WTC11 (cell line): ENCODE measurements at regions not wholly inside any gene's neighbourhood (a gene's known extent, or its start where the extent isn't known, plus 50 kb on each side); places are given as distances from the start of the nearest gene placed in this dataset.

Experiments
- ATAC-seq: fragments of 200-7000 bp; cut with Tn5 transposase; 2 replicates; pipeline ENCODE4 v1.10.0; 2021; ENCODE audit warnings: mild to moderate bottlenecking, moderate library complexity
- CTCF ChIA-PET: fragments of 300-600 bp; sonication (Branson Sonifier 250); formaldehyde crosslinking; loops from one replicate; lab custom pipeline; 2021; ENCODE audit warnings: antibody characterized with exemption; lab: Charles Lee
- POLR2A ChIA-PET: fragments of 350-600 bp; sonication (Branson Sonifier 250); formaldehyde crosslinking; loops from one replicate; lab custom pipeline; 2021; ENCODE audit warnings: antibody characterized with exemption; lab: Charles Lee
- DNase-seq: peaks from one replicate; pipeline ENCODE4 v3.0.0; 2021; ENCODE audit warnings: low spot score
- H3K27ac Mint-ChIP-seq: 2 replicates; pipeline ENCODE4 v1.8.0; 2021; ENCODE audit warnings: mixed read lengths
- H3K27me3 Mint-ChIP-seq: 2 replicates; pipeline ENCODE4 v1.8.0; 2021; ENCODE audit warnings: low read depth, mild to moderate bottlenecking, moderate library complexity, mixed read lengths
- H3K36me3 Mint-ChIP-seq: 2 replicates; pipeline ENCODE4 v1.8.0; 2021; ENCODE audit warnings: mixed read lengths
- H3K4me1 Mint-ChIP-seq: 2 replicates; pipeline ENCODE4 v1.8.0; 2022; ENCODE audit warnings: mixed read lengths
- H3K4me3 Mint-ChIP-seq: 2 replicates; pipeline ENCODE4 v1.8.0; 2021; ENCODE audit warnings: mild to moderate bottlenecking, moderate library complexity, mixed read lengths
- H3K9me3 Mint-ChIP-seq: 2 replicates; pipeline ENCODE4 v1.8.0; 2021; ENCODE audit warnings: mixed read lengths
- ATF1 ChIP-seq: sonication (generic); formaldehyde crosslinking; IDR thresholded peaks from 2 replicates; pipeline ENCODE4 v1.8.1; 2023; ENCODE audit warnings: mild to moderate bottlenecking, moderate library complexity, missing genetic modification reagents
- CREM ChIP-seq: sonication (generic); formaldehyde crosslinking; IDR thresholded peaks from 2 replicates; pipeline ENCODE4 v1.8.1; 2022; ENCODE audit warnings: mild to moderate bottlenecking, missing genetic modification reagents, moderate library complexity
- FOXP1 ChIP-seq: sonication (generic); formaldehyde crosslinking; IDR thresholded peaks from 2 replicates; pipeline ENCODE4 v1.8.0; 2022; ENCODE audit warnings: missing genetic modification reagents, mild to moderate bottlenecking, moderate library complexity, borderline replicate concordance
- GABPB1 ChIP-seq: sonication (generic); formaldehyde crosslinking; IDR thresholded peaks from 2 replicates; pipeline ENCODE4 v1.8.1; 2023; ENCODE audit warnings: mild to moderate bottlenecking, missing genetic modification reagents
- JAZF1 ChIP-seq: fragments of 250-450 bp; sonication (Bioruptor Pico); IDR thresholded peaks from 2 replicates; pipeline ENCODE4 v1.9.0; 2021; ENCODE audit warnings: moderate library complexity, mild to moderate bottlenecking, inconsistent platforms
- MXD4 ChIP-seq: fragments of 250-450 bp; sonication (Bioruptor Pico); IDR thresholded peaks from 2 replicates; pipeline ENCODE4 v1.8.0; 2021; ENCODE audit warnings: mild to moderate bottlenecking, moderate library complexity, borderline replicate concordance
- MYBL2 ChIP-seq: sonication (generic); formaldehyde crosslinking; IDR thresholded peaks from 2 replicates; pipeline ENCODE4 v1.8.1; 2023; ENCODE audit warnings: mild to moderate bottlenecking, moderate library complexity, missing genetic modification reagents
- PRRX2 ChIP-seq: fragments of 250-450 bp; sonication (Bioruptor Pico); IDR thresholded peaks from 2 replicates; pipeline ENCODE4 v1.8.0; 2021; ENCODE audit warnings: mild to moderate bottlenecking
- TEAD1 ChIP-seq: sonication (generic); formaldehyde crosslinking; IDR thresholded peaks from 2 replicates; pipeline ENCODE4 v1.8.0; 2022; ENCODE audit warnings: mild to moderate bottlenecking, missing genetic modification reagents
- ZNF219 ChIP-seq: sonication (generic); formaldehyde crosslinking; IDR thresholded peaks from 2 replicates; pipeline ENCODE4 v1.8.0; 2023; ENCODE audit warnings: missing genetic modification reagents, mild to moderate bottlenecking, borderline replicate concordance
- ZNF671 ChIP-seq: fragments of 250-450 bp; sonication (Bioruptor Pico); IDR thresholded peaks from 2 replicates; pipeline ENCODE4 v1.8.0; 2021; ENCODE audit warnings: mild to moderate bottlenecking
- TF ChIP-seq, protein P1 (sequence below): fragments of 200-600 bp; IDR thresholded peaks from 2 replicates; pipeline ENCODE4 v1.8.0; 2022; ENCODE audit warnings: antibody characterized with exemption
- TF ChIP-seq, protein P2 (sequence below): fragments of 250-450 bp; sonication (Bioruptor Pico); IDR thresholded peaks from 2 replicates; pipeline ENCODE4 v1.9.0; 2021; ENCODE audit warnings: mild to moderate bottlenecking
- TF ChIP-seq, protein P3 (sequence below): sonication (generic); formaldehyde crosslinking; IDR thresholded peaks from 2 replicates; pipeline ENCODE4 v1.8.0; 2022; ENCODE audit warnings: mild to moderate bottlenecking, missing genetic modification reagents
- TF ChIP-seq, protein P4 (sequence below): sonication (generic); formaldehyde crosslinking; IDR thresholded peaks from 2 replicates; pipeline ENCODE4 v1.8.0; 2022; ENCODE audit warnings: mild to moderate bottlenecking, missing genetic modification reagents
- TF ChIP-seq, protein P5 (sequence below): sonication (generic); formaldehyde crosslinking; IDR thresholded peaks from 2 replicates; pipeline ENCODE4 v1.8.1; 2022; ENCODE audit warnings: low read depth, missing genetic modification reagents, borderline replicate concordance
- TF ChIP-seq, protein P6 (sequence below): fragments of 250-450 bp; sonication (Bioruptor Pico); IDR thresholded peaks from 2 replicates; pipeline ENCODE4 v2.1.2; 2022; ENCODE audit warnings: mild to moderate bottlenecking, moderate library complexity
- TF ChIP-seq, protein P7 (sequence below): sonication (generic); formaldehyde crosslinking; IDR thresholded peaks from 2 replicates; pipeline ENCODE4 v1.8.0; 2022; ENCODE audit warnings: missing genetic modification reagents

DNA sequence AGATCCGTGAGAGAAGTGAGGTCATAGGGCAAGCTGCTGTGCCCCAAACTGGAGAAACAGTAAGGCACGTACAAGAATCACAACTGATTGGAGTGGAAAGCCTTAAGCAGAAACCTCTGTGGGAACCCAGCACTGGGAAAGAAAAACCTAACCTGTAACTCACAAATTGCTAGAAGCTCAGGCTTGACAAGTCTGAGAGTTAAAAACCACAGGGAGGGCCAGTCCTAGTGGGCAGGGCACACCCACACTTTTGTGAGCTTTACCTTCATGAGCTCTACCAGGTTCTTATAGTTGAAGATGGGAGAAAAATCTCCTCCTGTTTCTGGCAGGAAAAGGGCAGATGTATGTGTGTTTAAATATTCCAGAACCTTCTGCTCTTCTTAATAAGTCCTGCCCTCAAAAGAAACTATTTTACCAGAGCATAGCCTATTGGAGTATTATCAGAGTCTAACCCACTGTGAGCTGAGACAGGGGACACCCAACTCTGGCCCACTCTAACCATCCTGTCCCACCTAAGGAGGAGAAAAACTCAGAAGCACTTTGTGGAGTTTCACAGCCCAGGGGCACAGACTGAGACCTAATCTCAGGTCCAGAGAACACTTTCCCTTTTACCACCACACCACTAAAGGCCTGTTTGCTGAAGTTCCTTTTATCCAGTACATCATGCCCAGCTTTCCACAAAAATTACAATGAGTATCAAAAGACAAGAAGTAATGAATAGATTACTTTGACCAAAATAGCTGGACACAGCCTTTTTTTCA lies 1265.7 kb upstream of the CHAC2 start:
- no peaks in the 10 kb centered on the region for H3K4me1 Mint-ChIP-seq
- H3K36me3 Mint-ChIP-seq, result peaks cover 17% of the 10 kb centered on the region
- peaks cover 23% of the 10 kb centered on the region for H3K9me3 Mint-ChIP-seq
- POLR2A ChIA-PET, result no interaction called here
- H3K4me3 Mint-ChIP-seq, result no peak overlapping the region
- no peak overlapping the region for H3K27ac Mint-ChIP-seq
- DNase-seq (no peak), ATAC-seq (no peak)
- H3K27me3 Mint-ChIP-seq, result no peaks in the 10 kb centered on the region; the same call in 1 of the 2 replicates
- CTCF ChIA-PET, result no interaction called here
- TF ChIP-seq ZNF671 (CRISPR knock-in tag), result no peak
- TF ChIP-seq, protein P1, sequence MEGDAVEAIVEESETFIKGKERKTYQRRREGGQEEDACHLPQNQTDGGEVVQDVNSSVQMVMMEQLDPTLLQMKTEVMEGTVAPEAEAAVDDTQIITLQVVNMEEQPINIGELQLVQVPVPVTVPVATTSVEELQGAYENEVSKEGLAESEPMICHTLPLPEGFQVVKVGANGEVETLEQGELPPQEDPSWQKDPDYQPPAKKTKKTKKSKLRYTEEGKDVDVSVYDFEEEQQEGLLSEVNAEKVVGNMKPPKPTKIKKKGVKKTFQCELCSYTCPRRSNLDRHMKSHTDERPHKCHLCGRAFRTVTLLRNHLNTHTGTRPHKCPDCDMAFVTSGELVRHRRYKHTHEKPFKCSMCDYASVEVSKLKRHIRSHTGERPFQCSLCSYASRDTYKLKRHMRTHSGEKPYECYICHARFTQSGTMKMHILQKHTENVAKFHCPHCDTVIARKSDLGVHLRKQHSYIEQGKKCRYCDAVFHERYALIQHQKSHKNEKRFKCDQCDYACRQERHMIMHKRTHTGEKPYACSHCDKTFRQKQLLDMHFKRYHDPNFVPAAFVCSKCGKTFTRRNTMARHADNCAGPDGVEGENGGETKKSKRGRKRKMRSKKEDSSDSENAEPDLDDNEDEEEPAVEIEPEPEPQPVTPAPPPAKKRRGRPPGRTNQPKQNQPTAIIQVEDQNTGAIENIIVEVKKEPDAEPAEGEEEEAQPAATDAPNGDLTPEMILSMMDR, result no peak
- no peak for TF ChIP-seq FOXP1 (CRISPR knock-in tag)
- TF ChIP-seq, protein P2, sequence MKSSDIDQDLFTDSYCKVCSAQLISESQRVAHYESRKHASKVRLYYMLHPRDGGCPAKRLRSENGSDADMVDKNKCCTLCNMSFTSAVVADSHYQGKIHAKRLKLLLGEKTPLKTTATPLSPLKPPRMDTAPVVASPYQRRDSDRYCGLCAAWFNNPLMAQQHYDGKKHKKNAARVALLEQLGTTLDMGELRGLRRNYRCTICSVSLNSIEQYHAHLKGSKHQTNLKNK (CRISPR knock-in tag), result no peak
- TF ChIP-seq, protein P3, sequence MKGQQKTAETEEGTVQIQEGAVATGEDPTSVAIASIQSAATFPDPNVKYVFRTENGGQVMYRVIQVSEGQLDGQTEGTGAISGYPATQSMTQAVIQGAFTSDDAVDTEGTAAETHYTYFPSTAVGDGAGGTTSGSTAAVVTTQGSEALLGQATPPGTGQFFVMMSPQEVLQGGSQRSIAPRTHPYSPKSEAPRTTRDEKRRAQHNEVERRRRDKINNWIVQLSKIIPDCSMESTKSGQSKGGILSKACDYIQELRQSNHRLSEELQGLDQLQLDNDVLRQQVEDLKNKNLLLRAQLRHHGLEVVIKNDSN, result no peak
- no peak for TF ChIP-seq TEAD1 (CRISPR knock-in tag)
- no peak for TF ChIP-seq MXD4 (CRISPR knock-in tag)
- TF ChIP-seq GABPB1 (CRISPR knock-in tag), result no peak
- TF ChIP-seq, protein P4, sequence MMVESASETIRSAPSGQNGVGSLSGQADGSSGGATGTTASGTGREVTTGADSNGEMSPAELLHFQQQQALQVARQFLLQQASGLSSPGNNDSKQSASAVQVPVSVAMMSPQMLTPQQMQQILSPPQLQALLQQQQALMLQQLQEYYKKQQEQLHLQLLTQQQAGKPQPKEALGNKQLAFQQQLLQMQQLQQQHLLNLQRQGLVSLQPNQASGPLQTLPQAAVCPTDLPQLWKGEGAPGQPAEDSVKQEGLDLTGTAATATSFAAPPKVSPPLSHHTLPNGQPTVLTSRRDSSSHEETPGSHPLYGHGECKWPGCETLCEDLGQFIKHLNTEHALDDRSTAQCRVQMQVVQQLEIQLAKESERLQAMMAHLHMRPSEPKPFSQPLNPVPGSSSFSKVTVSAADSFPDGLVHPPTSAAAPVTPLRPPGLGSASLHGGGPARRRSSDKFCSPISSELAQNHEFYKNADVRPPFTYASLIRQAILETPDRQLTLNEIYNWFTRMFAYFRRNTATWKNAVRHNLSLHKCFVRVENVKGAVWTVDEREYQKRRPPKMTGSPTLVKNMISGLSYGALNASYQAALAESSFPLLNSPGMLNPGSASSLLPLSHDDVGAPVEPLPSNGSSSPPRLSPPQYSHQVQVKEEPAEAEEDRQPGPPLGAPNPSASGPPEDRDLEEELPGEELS (CRISPR knock-in tag), result no peak
- TF ChIP-seq, all 79 proteins: peak for 0

DNA sequence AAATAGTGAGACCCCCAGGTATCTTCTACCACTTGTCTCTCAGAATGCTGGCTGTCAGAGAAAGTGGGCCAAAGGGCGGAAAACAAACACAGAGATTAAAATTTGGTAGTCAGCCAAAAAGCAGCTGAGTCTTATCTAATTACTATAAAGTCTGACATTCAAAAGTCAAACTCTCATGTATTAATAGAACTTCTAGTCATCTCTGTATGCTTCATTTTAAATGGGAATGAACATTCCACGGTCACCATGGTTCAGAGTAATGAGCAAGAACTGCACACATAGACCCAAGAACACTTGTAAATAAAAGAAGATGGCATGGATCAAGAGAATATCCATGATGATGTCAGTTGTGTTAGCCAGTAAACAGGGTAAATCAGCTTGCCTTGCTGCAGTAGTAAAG lies 1267.0 kb upstream of the CHAC2 start:
- ChIA-PET CTCF (no interaction called here), POLR2A (no interaction called here)
- TF ChIP-seq MYBL2 (CRISPR knock-in tag), result no peak
- TF ChIP-seq, protein P5, sequence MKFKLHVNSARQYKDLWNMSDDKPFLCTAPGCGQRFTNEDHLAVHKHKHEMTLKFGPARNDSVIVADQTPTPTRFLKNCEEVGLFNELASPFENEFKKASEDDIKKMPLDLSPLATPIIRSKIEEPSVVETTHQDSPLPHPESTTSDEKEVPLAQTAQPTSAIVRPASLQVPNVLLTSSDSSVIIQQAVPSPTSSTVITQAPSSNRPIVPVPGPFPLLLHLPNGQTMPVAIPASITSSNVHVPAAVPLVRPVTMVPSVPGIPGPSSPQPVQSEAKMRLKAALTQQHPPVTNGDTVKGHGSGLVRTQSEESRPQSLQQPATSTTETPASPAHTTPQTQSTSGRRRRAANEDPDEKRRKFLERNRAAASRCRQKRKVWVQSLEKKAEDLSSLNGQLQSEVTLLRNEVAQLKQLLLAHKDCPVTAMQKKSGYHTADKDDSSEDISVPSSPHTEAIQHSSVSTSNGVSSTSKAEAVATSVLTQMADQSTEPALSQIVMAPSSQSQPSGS, result no peak
- TF ChIP-seq CREM, result no peak
- TF ChIP-seq, protein P6, sequence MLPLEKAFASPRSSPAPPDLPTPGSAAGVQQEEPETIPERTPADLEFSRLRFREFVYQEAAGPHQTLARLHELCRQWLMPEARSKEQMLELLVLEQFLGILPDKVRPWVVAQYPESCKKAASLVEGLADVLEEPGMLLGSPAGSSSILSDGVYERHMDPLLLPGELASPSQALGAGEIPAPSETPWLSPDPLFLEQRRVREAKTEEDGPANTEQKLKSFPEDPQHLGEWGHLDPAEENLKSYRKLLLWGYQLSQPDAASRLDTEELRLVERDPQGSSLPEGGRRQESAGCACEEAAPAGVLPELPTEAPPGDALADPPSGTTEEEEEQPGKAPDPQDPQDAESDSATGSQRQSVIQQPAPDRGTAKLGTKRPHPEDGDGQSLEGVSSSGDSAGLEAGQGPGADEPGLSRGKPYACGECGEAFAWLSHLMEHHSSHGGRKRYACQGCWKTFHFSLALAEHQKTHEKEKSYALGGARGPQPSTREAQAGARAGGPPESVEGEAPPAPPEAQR (CRISPR knock-in tag), result no peak
- TF ChIP-seq ZNF219 (CRISPR knock-in tag), result no peak
- TF ChIP-seq JAZF1, result no peak
- TF ChIP-seq ATF1 (CRISPR knock-in tag), result no peak
- no peak for TF ChIP-seq PRRX2
- TF ChIP-seq, protein P7, sequence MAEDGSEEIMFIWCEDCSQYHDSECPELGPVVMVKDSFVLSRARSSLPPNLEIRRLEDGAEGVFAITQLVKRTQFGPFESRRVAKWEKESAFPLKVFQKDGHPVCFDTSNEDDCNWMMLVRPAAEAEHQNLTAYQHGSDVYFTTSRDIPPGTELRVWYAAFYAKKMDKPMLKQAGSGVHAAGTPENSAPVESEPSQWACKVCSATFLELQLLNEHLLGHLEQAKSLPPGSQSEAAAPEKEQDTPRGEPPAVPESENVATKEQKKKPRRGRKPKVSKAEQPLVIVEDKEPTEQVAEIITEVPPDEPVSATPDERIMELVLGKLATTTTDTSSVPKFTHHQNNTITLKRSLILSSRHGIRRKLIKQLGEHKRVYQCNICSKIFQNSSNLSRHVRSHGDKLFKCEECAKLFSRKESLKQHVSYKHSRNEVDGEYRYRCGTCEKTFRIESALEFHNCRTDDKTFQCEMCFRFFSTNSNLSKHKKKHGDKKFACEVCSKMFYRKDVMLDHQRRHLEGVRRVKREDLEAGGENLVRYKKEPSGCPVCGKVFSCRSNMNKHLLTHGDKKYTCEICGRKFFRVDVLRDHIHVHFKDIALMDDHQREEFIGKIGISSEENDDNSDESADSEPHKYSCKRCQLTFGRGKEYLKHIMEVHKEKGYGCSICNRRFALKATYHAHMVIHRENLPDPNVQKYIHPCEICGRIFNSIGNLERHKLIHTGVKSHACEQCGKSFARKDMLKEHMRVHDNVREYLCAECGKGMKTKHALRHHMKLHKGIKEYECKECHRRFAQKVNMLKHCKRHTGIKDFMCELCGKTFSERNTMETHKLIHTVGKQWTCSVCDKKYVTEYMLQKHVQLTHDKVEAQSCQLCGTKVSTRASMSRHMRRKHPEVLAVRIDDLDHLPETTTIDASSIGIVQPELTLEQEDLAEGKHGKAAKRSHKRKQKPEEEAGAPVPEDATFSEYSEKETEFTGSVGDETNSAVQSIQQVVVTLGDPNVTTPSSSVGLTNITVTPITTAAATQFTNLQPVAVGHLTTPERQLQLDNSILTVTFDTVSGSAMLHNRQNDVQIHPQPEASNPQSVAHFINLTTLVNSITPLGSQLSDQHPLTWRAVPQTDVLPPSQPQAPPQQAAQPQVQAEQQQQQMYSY (CRISPR knock-in tag), result no peak
- no peaks in the 10 kb centered on the region for H3K4me1 Mint-ChIP-seq
- no peak for ATAC-seq
- H3K27ac Mint-ChIP-seq, result no peak overlapping the region; the same call in 1 of the 2 replicates
- no peaks in the 10 kb centered on the region; the same call in 1 of the 2 replicates for H3K27me3 Mint-ChIP-seq
- peaks cover 35% of the 10 kb centered on the region for H3K9me3 Mint-ChIP-seq
- no peak overlapping the region for H3K4me3 Mint-ChIP-seq
- no peak for DNase-seq
- peaks cover 22% of the 10 kb centered on the region for H3K36me3 Mint-ChIP-seq
